ENCODE measurements at regions not wholly inside any gene's neighbourhood (a gene's known extent, or its start where the extent isn't known, plus 50 kb on each side); places are given as distances from the start of the nearest gene placed in this dataset.
"Not testable (repeated sequence)": the region's sequence is repeated elsewhere in the genome, so short reads cannot be mapped to it uniquely, and the experiment has no call there.

DNA sequence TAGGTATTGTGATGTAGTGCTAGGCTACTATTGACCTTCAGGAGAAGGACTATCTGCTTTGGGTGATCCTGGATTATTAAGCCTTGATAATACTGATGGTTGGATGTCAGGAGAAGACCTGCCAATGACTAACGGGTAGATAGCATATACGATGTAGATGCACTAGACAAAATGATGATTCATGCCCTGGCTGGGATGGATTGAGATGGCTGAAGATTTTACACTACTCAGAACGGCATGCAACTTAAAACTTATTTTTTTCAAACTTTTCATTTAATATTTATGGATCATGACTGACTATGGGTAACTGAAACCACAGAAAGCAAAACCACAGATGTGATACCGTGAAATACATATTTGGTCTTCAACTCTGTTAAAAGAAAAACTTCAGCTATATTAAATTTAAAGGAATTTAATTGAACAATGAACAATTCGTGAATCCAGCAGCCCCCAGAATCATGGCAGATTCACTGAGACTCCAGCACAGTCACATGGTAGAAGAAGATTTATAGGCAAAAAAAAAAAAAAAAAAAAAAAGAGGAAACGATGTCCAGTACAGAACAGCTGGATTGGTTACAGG lies 124.6 kb upstream of the CDK13 start:
- DNase-seq (ENCODE audit: low read depth in 2 of 2) = no peak

DNA sequence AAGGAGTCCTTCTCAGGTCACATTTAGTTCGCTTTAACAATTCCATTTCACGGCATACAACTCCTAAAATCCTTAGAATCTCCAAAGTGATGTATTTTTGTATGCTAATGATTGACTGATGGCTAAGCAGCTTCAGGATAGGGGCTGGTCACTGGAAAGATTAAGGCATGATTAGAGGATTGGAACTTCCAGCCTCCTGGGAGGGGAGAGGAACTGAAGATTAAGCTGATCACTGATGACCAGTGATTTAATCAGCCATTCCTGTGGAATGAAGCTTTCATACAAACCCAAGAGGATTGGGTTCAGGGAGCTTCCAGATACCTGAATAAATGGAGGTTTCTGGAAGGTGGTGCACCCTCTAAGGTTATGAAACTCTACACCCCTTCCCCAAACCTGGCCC lies 123.9 kb upstream of the CDK13 start:
- no peak for DNase-seq (ENCODE audit: low read depth in 2 of 2)

DNA sequence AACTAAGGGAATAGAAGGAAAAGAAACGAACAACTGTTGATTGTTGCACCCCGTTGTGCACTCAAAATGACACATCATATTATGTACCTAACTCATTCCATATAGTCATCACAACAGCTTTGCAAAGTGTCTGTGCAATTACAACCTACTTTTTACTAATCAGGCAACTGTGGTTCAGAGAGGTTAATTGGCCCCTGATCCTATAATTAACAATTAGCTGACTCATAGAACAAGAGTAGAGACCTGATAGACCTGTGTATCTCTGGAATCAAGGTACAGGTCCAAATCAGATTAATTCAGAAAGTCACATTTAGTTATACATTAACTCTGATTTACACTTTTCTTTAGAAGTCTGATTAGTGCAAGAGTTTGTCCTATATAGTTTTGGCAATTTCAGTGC lies 122.5 kb upstream of the CDK13 start:
- DNase-seq (ENCODE audit: low read depth in 2 of 2) = no peak

DNA sequence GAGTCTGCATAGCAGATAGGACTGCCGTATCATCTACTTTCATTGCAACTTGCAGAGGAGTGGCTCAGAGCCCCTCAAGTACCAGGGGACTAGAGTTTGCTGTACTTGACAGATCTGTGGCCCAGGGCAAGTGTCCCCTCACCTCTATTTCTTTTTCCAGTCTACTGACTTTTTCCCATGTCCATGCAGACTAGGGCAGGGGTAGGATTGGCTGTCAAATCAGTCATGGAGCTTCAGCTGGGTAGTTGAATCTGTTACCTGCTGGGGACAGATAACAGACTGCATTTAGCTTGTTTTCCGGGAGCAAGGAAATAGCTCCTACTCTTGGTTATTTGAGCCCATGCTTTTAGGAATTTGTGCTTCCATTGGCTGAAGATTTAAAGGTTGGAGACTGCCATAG lies 121.0 kb upstream of the CDK13 start:
- no peak for DNase-seq (ENCODE audit: low read depth in 2 of 2)

DNA sequence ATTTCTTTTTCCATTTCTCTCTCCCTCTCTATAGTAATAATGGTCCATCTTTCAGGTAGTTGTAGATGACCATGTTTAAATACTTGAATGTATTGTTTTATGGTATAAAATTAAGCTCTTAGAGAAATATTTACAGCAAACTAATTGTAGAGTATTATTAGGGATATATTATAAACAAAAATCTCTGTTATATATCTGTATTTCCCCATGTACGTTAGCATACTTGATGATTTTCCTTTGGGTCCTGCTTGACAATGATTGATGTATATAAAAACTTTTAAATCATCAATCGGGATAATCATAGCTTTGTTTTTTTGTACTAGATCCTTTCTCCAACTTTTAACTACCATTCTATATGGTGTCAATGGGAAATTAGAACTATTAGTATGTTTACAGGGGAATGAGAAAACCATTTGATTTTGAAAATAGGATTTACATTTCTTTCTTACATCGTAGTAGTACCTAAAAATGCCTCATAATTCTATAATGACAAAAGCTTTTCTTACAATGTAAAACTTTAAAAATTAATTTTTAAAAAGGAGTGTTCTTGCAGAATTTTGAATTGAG lies 117.5 kb upstream of the CDK13 start:
- DNase-seq (ENCODE audit: low read depth in 2 of 2) = no peak

DNA sequence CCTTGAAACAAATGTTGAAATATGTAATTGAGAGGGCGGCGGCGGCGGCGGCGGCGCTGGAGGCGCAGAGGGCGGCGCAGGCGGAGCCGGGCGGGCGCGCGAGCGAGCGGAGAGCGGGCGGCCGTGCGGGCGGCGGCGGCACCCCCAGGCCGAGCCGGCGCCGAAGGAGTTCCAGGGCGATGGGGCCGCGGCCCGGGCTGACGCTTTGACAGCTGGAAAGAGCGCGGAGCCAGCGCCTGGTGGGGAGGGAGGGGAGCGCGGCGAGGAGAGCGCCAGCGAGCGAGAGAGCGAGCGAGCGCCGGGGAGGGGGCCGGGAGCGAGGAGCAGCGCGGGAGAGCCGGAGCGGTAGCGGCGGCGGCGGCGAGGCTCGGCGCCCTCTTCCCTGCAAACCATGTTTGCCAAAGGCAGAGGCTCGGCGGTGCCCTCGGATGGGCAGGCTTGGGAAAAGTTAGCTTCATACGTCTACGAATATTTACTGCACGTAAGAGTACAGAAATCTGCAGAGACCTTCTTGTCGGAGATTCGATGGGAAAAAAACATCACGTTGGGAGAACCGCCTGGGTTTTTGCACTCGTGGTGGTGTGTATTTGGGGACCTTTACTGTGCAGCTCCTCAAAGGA lies 116.8 kb upstream of the CDK13 start:
- peak in 1 of 2 donors; percentile 7 for DNase-seq (ENCODE audit: low read depth in 2 of 2)

DNA sequence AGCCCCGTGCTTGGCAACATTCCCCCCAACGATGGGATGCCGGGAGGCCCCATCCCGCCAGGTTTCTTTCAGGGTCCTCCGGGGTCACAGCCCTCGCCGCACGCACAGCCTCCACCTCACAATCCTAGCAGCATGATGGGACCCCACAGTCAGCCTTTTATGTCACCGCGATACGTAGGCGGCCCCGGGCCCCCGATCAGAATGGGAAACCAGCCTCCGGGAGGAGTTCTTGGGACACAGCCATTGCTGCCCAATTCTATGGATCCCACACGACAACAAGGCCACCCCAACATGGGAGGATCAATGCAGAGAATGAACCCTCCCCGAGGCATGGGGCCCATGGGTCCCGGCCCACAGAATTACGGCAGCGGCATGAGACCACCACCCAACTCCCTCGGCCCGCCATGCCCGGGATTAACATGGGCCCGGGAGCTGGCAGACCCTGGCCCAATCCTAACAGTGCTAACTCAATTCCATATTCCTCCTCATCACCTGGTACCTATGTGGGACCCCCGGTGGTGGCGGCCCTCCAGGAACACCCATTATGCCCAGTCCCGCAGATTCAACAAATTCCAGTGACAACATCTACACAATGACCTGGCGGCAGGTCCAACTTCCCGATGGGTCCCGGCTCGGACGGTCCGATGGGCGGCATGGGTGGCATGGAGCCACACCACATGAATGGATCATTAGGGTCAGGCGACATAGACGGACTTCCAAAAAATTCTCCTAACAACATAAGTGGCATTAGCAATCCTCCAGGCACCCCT lies 116.0 kb upstream of the CDK13 start:
- DNase-seq (ENCODE audit: low read depth in 2 of 2) = not testable (repeated sequence)

DNA sequence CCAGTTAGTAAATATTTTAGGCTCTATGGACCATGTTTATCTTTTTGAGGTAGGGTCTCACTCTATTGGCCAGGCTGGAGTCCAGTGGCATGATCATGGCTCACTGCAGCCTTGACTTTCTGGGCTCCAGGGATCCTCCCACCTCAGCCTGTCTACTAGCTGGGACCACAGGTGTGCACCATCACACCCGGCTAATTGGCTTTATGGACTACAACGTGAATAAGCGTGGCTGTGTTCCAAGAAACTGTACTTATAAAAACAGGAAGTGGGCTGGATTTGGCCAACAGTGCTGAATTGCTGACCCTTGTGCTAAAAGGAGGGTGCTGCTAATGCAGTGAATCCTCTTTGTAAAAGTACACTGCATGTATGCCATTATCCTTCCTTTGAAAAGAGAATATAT lies 111.7 kb upstream of the CDK13 start:
- no peak for DNase-seq (ENCODE audit: low read depth in 2 of 2)

DNA sequence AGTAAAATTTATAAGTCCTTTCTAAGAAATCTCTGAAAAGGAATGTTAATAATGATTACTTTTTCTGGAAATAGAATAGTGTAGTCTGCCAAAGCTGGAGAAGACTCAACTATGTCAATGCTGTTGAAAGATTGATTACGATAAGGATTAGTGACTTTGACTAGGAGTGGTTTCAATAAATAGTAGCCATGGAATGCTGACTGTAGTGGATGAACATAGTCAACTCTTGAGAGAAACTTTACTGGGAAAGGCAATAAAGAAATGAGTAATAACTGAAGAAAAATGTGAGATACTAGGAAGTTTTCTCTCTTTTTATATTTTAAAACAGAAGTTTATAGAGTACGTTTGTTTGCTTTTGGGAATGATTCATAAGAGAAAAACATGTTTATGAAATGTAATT lies 105.0 kb upstream of the CDK13 start:
- no peak for DNase-seq (ENCODE audit: low read depth in 2 of 2)

DNA sequence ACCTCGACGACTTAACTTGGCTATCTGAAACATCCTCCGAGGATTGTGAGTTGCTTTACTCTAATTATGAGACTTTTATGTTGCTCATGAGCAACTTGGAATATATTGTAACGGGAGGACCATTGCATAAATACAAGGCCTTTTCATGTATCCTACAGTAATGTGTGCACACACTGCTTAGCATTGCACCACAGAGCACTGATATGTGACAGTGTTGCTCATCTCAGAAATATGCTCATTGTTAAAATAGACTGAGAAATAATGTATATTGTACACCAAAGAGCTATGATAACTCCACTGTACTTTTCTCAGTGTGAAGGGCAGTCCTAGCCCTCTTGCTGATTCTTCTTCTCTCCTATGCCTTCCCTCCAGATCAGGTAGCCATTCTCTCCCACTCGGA lies 102.8 kb upstream of the CDK13 start:
- no peak for DNase-seq (ENCODE audit: low read depth in 2 of 2)

DNA sequence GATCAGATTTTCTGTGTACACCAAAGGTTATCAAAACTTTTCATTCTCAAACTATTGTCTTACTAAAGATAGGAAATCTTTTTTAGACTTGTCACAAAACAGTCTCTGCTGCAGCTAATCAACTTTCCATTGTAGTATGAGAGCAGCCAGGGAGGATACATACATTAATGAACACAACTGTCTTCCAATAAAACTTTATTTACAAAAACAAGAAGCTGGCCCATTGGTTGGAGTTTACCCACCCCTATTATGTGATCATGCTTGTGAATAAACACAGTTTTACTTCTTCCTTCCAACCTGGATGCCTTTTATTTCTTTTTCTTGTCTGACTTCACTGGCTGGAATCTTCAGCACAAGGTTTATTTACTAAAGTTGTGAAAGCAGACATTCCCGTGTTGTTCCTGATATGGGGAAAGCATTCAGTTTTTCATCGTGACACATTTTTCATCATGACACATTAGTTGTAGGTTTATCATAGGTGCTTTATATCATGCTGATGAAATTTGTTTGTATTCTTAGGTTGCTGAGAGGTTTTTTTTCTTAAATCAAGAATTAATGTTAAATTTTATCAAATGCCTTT lies 98.5 kb upstream of the CDK13 start:
- no peak for DNase-seq (ENCODE audit: low read depth in 2 of 2)

DNA sequence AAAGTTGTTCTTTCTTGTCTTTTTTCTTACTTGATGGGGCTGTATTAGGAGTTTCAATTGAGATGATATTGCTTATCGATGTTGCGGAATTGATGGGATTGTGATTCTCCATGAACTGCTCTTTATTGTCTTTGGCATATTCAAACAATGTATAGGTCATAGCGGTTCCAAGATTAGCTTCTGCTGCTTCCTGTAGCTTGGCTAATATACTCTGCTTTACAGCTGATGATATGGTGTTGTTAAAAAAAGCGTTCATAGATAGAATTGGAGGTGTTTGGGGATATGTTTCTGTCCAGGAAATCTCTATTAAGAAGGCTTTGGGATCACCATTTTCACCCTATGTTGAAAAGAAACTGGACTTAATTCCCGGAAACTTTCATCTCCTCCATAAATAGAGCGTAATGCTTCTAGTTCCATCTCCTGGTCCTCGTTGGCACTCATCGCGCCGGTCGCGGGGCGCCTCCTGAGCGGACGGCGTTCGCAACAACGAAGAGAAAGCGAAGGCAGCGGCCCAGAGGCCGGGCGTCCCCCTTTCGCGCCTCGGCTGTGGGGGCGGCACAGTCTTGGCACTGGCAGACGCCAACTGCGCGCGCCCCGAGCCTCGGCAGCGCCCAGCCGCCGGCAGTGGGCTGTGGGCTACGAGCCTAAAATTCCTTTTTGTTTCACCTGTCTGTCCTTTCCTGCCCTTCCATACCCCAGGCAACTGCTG lies 95.3 kb upstream of the CDK13 start:
- DNase-seq (ENCODE audit: low read depth in 2 of 2) = not testable (repeated sequence)

DNA sequence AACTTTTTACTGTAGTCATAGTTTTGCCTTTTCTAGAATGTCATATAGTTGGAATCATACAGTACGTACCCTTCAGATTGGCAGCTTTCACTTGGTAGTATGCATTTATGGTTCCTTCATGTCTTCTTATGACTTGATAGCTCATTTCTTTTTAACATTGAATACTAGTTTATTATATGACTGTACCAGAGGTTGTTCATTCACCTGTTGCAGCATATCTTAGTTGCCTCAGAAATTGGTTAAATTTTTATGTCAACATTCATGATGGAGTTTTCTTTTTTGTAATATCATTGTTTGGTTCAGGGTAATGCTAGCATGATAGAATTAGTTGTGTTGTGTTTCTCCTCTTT lies 94.8 kb upstream of the CDK13 start:
- DNase-seq (ENCODE audit: low read depth in 2 of 2) = no peak

DNA sequence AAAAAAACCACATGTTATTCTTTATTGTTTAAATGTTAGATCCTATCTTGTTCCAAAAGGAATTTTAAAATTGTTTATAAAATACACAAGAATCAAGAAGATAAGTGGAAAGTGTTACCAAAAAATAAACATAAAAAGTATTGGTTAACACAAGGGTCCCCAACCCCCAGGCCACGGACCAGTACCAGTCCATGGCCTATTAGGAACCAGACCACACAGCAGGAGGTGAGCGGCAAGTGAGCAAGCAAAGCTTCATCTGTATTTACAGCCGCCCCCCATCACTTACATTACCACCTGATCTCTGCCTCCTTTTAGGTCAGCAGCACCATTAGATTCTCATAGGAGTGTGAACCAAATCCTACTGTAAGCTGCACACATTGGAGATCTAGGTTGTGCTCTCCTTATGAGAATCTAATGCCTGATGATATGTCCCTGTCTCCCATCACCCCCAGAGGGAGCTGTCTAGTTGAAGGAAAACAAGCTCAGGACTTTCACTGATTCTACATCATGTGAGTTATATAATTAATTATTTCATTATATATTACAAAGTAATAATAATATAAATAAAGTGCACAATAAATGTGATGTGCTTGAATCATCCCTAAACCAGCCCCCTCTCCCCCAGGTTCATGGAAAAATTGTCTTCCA lies 86.3 kb upstream of the CDK13 start:
- not testable (repeated sequence) for DNase-seq (ENCODE audit: low read depth in 2 of 2)

DNA sequence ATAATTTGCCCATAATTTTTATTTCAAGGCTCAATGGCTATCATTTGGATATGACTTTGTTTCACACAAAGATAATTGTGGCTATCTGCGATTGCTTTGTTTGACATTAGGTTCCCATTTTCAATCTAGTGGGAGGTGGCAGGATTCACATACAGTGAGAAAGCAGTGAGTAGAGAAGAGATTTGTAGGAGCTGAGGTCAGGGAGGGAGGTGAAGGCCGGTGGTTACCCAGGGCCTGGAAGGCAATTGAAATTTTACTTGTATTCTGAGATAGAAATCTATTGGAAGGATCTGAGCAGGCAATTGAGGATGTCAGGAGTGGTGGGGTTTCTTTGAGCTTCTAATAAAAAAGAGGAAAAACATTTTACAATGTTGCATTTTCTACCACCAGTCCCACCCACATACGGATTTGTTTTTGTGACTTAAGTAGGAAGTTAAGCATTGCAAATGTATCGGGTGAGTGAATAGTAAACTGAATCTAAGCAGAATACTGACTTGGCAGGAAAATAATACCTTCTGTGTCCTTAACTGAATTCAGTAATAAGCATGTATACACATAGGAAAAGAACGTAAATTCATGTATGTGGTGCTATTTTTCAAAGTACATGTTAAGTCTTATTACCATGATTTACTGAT lies 80.1 kb upstream of the CDK13 start:
- not testable (repeated sequence) for DNase-seq (ENCODE audit: low read depth in 2 of 2)

DNA sequence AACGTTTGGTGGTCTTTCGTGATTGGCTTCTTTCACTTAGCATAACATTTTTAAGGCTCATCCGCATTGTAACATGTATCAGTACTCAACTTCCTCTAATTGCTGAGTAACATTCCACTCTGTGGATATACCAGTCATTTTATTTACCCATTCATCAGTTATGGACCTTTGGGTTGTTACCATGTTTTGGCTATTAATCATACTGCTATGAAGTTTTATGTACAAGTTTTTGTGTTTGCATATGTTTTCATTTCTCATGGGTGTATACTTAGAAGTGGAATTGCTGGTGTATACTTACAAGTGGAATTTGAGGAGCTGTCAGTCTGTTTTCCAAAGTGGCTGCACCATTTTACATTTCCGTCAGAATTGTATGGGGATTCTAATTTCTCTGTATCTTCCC lies 78.4 kb upstream of the CDK13 start:
- DNase-seq (ENCODE audit: low read depth in 2 of 2) = not testable (repeated sequence)

DNA sequence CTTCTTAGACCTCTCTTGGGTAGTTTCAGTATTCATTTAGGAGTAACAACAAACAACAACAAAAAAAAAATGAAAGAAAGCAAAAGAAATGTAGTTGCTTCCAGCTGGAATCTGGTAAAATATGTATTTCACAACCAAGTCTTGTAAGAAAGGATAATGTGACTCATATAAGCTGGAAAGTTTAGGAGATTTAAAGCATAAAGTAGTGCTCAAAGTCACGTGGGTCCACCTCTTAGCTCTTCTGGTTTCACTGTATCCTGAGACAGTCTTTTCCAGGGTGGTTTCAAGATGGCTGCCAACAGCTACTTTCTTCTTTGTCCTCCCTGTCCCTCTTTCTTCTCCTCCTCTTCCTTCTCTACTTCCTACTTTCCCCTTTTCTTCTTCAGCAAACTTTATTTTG lies 69.5 kb upstream of the CDK13 start:
- DNase-seq (ENCODE audit: low read depth in 2 of 2) = no peak

DNA sequence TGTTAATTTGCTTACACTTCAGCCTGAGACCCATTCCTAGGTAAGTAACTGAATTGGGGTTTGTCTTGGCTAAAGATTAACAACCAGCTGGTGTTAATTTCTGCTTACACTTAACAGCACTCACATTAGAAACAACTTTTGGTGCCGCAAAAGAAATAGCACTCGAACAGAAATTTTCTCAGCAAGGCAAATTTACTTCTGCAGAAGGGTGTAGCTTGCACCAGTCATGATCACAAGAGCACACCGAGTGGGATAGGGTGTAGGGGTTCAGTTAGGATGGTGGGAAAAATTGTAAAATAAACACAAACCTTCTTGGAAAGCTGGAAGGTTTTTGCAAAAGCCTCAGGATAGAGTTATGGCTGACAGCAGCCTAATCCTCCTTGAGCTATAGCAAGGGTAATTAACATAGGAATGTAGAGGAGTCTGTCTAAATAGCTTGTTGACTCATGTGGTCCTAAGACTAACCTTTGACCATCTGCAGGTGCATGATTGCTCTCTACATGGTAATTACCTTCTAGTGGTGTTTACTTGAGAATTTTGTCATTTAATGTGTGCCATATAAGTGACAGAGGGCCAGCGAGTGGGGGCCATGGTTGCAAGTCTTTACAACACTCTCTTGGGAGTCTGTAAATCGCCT lies 67.8 kb upstream of the CDK13 start:
- DNase-seq (ENCODE audit: low read depth in 2 of 2) = no peak

DNA sequence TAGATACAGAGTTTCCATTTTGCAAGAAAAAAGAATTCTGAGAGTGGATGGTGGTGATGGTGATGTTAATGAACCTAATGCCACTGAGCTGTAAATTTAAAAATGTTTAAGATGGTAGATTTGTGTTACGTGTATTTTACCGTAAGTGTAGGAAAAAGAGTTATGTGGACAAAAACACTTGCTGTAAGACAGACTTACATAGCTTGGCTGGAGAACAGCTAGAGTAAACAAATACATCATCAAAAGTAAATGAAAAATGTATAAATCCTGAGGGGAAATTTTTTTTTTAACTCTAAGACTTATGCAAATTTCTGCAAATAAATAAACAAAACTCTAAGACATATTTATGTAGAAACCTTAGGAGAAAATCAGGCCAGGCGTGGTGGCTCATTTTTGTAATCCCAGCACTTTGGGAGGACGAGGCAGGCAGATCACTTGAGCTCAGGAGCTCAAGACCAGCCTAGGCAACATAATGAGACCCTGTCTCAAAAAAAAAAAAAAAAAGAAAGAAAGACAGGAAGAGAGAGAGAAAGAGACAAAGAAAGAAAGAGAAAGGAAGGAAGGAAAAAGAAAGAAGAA lies 66.2 kb upstream of the CDK13 start:
- no peak for DNase-seq (ENCODE audit: low read depth in 2 of 2)

DNA sequence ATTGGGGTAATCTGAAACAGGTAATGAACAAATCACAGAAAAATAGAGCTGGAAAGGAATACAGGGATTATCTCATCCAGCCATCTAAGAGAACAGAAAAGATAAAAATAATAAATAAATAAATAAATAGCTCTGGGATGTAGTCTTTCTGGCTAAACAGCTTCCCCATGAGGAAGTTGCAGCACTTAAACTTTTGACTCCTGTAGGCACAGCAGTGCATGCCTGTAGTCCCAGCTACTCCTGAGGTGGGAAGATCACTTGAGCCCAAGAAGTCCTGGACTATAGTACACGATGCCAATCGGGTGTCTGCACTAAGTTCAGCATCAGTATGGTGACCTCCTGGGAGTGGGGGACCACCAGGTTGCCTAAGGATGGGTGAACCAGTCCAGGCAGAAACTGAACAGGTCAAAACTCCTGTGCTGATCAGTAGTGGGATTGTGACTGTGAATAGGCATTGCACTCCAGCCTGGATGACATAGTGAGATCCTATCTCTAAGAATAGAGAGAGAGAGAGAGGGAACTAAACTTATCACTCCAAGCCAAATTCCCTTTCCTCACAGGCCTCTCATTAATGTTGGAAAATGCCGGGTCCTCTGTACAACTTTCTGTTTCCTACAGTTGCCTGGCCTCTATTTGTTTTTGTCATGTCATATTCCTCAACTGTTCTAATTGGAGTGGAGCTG lies 61.7 kb upstream of the CDK13 start:
- DNase-seq (ENCODE audit: low read depth in 2 of 2) = no peak

Data from stimulated activated CD4-positive, alpha-beta T cell treated with anti-CD3 and anti-CD28 coated beads, Interleukin-1b, Interleukin-23, amount 100 ng/mL, for 1 hour (primary cell).